Testis (tissue), 2 donors: ENCODE measurements at regions not wholly inside any gene's neighbourhood (a gene's known extent, or its start where the extent isn't known, plus 50 kb on each side); places are given as distances from the start of the nearest gene placed in this dataset.

Experiments used
- CTCF ChIP-seq, 3 experiments: fragments of 450-650 bp in 2 of 3; fragments of 200-600 bp in 1 of 3; sonication (generic) in 1 of 3; IDR thresholded peaks; one replicate each; pipeline ENCODE4 v1.5.1; 2016 to 2019; ENCODE audit warnings: antibody characterized with exemption in 3 of 3, mild to moderate bottlenecking in 2 of 3, moderate library complexity in 1 of 3
- POLR2A ChIP-seq: fragments of 450-650 bp; IDR thresholded peaks from one replicate; pipeline ENCODE4 v1.6.1; 2017; ENCODE audit warnings: antibody characterized with exemption, mild to moderate bottlenecking, moderate library complexity

- TF ChIP-seq POLR2A = no peak
- TF ChIP-seq CTCF (IDR thresholded peaks at IDR 0.05) = no peak
These were observed 71.2 kb upstream of the GRIN2A start for GRCh38 chr16:10253409-10253808.
